GM12891 (cell line): ENCODE measurements at regions not wholly inside any gene's neighbourhood (a gene's known extent, or its start where the extent isn't known, plus 50 kb on each side); places are given as distances from the start of the nearest gene placed in this dataset.

ENCODE experiments used
- POLR2A ChIP-seq: IDR thresholded peaks from 2 replicates; pipeline ENCODE4 v1.6.1; 2011; ENCODE audit warnings: low read depth, low read length, control low read depth
- POLR2AphosphoS5 ChIP-seq: IDR thresholded peaks from 2 replicates; pipeline ENCODE4 v1.6.1; 2011; ENCODE audit warnings: low read depth, low read length, control low read depth
- POU2F2 ChIP-seq: IDR thresholded peaks from 2 replicates; pipeline ENCODE4 v1.6.1; 2011; ENCODE audit warnings: low read depth, mild to moderate bottlenecking, control low read depth, low read length, moderate library complexity
- SPI1 ChIP-seq: IDR thresholded peaks from 2 replicates; pipeline ENCODE4 v1.6.1; 2011; ENCODE audit warnings: low read depth, low read length, control low read depth
- TAF1 ChIP-seq: IDR thresholded peaks from 2 replicates; pipeline ENCODE4 v1.6.1; 2011; ENCODE audit warnings: low read depth, low read length, control low read depth

DNA sequence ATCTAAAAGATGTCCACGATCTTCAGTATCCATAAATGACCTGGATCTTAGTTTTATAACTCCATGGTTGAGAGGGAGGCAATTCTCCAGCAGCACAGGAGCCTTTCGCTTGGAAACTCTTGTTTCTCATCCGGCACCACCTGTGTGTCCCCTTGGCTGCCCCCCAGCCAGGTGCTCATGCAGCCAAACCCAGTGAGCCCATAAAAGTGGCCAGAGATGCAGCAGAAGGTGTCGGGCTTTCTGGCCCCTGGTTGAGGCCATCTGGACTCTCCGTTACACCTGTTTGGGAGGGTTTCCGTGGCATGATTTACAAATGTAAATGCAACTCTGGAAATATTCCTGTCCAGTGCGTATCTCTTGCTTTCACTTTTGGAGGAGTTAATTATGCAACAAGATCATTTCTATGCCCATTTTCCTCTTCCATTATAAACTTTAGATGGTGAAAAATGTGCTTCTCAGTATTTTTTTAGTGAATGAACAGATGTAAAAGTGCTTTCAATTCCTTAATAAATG lies 291.1 kb downstream of the DIO2 start:
- no peak for TF ChIP-seq POLR2AphosphoS5
- no peak for TF ChIP-seq POLR2A
- TF ChIP-seq SPI1: no peak
- TF ChIP-seq POU2F2: no peak
- no peak for TF ChIP-seq TAF1
